Stimulated activated CD8-positive, alpha-beta memory T cell treated with anti-CD3 and anti-CD28 coated beads, Interleukin-2, amount 100 ng/mL, for 48 hours (primary cell): ENCODE measurements at regions not wholly inside any gene's neighbourhood (a gene's known extent, or its start where the extent isn't known, plus 50 kb on each side); places are given as distances from the start of the nearest gene placed in this dataset.

ENCODE experiments used
- DNase-seq, 2 donors: peaks; one replicate each; pipeline ENCODE4 v3.0.0-alpha.2; 2020; ENCODE audit warnings: low read depth in 2 of 2

- no peak for DNase-seq
Measured at GRCh38 chr10:29857843-29858701, 201.3 kb downstream of the JCAD start.

GRCh38 chr10:29856295-29856694 lies 203.1 kb downstream of the JCAD start:
- no peak for DNase-seq

DNA sequence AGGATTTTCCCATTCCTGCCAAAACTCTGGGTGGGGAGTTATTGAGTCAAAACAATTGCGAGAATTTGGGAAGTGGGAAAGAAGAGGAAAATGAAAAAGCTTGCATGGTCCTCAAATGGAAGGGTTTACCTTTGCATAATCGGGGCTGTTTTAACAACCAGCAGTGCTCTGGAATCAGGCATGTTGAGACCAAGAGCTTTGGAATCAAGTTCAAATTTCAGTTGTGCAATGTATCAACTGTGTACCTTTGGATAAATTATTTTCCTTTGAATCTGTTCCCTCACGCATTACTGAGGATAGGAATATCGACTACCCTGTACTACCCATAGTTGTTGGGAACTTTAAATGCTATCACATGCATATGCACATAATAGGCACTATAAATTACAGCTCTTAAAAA lies 205.5 kb downstream of the JCAD start:
- no peak for DNase-seq

DNA sequence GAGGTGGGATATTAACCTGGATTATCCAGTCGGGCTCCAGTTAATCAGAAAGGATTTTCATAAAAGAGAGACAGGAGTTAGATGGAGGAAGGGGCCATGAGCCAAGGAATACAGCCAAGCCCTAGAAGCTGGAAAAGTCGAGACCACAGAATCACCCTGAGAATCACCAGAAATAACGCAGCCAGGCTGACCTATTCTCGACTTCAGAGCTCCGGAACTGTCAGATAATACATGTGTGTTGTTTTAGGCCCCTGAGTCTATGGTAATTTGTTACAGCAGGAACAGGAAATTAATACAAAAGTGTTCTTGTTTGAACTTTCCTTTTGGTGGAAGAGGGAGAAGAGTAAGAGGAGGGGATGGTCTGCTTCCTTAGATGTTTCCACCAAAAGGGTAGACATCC lies 208.1 kb downstream of the JCAD start:
- DNase-seq: no peak

DNA sequence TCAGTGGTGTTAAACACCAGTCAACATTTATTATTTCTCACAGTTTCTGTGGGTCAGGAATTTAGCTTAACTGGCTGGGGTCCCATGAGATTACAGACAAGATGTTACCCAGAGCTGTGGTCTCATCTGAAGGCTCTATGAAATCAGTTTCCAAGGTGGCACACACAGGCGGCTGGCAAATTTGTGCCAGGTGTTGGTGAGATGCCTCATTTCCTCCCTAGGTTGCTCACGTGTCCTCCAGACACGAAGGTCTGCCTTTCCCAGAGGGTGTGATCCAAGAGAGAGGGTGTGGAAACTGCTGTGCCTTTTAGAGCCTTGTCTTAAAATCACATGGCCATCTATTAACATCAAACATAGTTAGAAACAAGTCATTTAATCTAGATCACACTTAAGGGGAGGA lies 209.0 kb downstream of the JCAD start:
- no peak for DNase-seq

DNA sequence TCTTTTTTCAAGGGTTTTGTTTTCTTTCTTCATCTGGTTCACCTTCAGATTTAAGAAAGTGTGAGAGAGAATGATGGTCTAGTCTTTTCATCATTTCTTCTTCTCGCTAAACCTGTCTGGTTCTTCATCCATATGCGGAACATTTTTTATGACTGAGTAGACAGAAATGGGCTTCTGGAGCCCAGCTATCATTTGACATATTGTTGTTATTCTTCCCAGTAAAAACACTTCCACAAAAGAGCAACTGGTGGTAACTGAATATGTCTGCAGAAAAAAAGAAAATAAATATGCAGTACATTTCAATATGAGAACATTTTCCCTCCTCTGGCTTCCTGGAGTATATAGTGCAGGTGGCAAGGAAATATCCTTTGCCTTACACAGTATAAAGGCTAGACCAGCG lies 209.5 kb downstream of the JCAD start:
- no peak for DNase-seq

DNA sequence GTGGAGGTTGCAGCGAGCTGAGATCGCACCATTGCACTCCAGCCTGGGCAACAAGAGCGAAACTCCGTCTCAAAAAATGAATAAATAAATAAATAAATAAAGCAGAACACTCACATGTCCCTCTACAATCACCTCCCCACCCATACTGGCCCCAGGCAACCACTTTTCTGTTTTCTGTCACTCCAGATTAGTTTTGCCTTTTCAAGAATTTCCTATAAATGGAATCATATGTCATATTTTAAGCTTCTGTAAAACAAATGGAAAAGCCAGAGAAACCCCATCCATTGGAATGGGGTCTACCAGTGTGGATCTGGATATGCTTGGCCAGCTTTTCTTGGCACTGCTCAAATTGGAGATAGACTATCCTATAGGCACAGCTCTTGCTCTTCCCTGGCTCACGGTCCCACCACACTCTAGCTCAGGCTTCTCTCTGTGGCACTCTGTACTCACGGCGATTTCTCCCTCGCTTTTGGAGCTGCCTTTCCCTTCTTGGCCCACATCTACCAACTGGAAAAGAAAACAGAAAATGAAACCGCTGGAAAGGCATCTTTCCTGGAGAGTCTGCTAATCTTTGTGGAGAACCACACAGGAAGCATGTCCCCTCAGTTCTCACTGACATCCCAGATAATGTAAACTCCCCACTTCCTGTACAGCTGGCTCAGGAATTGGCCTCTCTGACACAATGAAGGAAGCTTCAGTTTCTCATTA lies 210.1 kb downstream of the JCAD start:
- DNase-seq: no peak

DNA sequence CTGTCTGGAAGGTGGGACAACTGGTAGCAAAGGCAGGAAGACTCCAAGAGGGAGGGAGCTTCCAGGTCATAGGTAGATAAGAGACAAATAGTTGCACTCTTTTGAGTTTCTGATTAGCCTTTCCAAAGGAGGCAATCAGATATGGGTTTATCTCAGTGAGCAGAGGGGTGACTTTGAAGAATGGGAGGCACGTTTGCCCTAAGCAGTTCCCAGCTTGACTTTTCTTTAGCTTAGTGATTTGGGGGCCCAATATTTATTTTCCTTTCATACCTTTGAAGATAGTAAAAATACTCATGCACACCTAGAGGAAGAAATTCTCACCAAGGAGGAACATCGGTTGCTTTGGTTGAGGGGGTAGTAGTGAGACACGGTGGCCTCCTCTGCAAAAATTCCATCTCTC lies 212.1 kb upstream of the SVIL start:
- no peak for DNase-seq

DNA sequence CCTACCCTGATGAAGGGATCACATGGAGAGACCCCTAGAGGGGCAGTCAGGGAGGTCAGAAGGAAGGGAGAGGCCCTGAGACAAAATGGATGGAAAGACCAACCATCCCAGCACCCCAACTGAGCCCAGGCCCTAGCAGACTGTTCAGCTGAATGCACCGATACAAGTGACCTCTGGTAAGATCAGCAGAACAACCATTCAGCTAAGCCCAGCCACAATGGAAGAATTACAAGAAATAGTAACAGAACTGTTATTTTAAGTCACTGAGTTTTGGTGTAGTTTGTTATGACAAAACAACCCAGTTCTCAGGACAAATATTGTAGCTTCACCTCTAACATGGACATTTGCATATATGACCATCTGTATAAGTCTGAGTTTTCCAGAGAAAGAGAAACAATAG lies 210.4 kb upstream of the SVIL start:
- DNase-seq: no peak

DNA sequence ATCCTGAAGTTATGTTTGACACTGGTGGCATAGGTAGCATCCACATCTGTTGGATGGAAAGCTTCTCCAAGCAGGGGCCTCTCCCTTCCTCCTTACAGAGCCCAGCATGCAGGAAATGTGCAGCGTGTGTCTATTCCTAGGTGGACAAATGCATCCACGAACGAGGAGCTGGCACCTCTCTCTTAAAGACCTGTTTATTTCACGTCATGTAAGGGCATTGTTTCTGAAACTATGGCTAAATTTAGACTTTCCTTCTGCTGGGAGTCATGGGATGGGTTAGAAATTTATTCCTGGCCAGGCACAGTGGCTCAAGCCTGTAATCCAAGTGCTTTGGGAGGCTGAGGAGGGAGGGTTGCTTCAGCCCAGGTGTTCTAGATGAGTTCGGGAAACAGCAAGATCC lies 208.4 kb upstream of the SVIL start:
- DNase-seq: no peak

DNA sequence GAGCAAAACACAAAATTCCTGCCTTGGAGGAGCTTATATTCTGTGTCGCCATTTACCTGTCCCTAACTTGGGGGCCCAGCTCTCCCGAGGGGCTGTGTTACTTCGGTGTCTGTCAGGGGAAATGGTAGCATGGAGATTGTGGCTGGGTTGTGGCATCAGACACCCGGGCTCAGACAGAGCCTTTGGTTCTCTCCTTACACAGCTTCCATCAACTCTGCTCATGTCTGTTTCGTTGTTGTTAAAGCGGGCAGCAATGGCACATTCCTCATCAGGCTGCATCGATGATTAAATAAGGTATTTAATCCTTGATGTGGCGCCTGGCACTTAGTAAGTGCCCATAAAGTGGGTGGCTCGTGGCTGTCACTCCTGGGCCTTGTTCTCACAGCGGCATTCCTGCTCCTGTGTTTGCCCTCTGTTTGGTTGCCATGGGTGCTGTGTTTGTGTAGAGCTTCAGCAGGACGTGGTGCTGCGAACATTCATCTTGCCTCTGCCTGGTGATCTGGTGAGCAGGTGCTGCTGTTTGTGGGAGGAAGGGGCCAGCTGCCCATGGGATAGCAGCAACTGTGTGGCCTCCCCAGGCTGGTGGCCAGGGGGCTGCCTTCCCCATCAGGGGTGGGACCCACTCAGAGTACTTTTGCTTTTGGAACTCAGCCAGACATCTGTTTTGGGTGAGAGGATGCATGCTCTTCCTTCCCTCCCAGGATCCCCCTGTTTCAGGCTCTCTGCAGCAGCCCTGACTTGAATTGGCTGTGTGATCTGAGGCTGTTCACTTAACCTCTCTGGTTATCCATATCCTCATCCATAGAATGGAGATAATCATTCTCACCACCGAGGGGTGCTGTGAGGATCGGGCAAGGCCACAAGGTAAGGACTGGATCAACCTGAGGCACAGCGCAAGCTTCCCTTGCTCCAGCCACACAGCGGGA lies 207.2 kb upstream of the SVIL start:
- no peak for DNase-seq

DNA sequence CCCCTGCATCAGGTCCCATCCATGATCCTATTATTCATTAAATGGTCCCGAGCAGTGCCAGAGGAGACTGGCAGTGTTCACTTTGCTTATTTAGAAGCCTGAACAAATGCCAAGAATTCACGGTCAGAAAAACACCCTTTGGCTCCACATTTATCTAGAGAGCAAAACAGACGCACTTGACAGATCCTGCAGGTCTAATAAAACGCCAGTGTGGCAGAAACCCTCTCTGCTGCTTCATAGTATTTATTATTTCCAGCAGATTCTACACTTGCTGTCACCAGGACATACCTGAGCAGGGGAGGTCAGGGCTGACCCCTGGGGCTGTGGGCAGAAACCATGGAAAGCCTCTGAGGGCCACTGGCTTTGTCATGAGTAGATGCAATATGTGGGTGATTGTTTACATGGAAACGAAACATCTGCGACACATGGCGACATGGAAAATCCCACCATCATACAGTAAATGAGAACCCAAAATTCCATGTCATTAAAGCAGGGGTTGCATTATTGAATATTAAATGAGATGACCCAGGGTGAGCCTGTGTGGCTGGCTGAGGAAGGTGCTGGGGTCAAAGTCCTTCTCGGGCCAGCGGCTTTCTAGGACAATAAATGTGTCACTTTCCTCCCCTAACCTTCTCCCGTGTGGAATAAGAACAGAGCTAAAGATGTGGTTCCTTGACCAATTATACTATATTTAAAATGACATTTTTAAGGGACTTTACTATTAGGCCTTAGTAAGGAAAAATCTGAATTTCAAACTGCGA lies 205.9 kb upstream of the SVIL start:
- DNase-seq: no peak

- DNase-seq: no peak
Measured at GRCh38 chr10:29839826-29840515, 205.2 kb upstream of the SVIL start.

GRCh38 chr10:29838539-29838938 lies 203.8 kb upstream of the SVIL start:
- DNase-seq: no peak

DNA sequence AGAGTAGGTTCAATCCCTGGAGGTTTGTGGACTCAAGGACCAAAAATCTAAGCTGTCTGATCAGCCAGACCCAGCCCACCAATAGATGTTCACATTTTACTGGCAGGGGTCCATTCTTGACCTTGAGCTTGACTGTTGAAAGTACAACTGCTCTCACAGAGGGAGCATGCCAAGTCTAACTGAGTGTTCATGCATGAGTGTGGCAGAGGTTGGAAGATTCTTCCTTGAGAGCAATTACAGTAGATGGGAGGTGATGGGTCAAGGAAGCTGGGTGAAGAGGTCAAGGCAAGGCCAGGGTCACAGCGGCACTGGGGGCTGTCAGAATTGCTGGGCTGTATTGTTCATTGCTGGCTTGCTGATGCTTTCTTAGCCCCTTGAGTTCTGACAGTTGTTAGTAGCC lies 202.8 kb upstream of the SVIL start:
- DNase-seq: no peak

DNA sequence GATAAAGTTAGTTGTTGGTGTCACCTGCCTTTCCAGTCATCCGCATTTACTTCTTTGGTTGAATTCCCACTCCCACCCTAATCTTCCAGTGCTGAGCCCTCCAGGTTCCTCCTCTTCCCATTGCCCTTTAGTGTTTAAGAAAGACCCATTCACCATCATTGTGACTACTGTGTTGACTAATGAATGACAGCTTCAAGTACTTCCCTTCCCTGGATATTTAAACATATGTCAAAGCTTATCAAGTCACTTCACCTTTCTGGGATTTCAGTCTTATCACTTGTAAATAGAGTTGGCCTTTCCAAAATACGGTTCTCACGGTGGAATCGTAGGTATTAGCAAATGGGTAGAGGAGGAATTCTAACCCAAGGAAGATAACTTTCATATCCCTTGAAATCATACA lies 201.6 kb upstream of the SVIL start:
- DNase-seq: no peak

DNA sequence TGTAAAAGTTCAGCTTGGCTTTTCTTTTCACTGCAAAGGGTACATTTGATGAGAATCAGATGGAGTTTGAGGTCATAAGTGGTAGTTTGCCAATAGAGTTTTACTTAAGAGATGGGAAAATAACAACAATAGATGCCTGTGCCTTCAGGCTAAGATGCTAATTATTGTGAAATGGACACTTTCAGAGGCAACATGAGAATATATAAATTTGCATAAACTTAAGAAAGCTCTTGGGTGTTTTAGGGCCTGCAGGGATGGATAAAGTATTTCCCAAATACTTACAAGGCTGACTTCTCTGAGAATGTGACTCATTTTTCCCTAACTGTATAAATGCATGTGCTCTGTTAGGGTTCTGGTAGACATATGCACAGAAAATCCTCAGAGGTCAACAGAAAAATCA lies 200.3 kb upstream of the SVIL start:
- DNase-seq: no peak

- no peak for DNase-seq
Measured at GRCh38 chr10:29830531-29831512, 196.1 kb upstream of the SVIL start.

DNA sequence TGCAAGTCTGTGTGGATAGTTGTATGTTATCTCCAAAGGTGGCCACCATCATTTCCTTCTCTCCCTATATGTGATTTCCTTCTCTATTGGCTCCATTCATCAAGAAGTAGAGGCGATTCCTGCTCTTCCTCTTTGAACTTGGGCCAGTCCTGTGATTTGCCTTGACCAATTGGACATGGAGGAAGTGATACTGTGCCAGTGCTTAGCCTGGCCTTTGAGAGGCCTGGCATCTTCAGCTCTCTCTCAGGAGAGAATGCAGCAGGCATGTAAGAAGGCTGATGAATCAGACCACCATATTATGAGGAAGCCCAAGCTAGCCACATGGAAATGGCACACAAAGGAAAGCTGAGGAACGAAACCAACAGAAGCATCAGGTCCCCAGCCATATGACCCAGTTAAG lies 195.0 kb upstream of the SVIL start:
- DNase-seq: no peak

- no peak for DNase-seq
Measured at GRCh38 chr10:29828956-29829355, 194.2 kb upstream of the SVIL start.
